IMR-90 (cell line): ENCODE measurements at regions not wholly inside any gene's neighbourhood (a gene's known extent, or its start where the extent isn't known, plus 50 kb on each side); places are given as distances from the start of the nearest gene placed in this dataset.

Source experiments
- ATAC-seq: fragments of 200-7000 bp; cut with Tn5 transposase; 2 replicates; pipeline ENCODE4 v1.9.1; 2020; ENCODE audit warnings: low read depth, mild to moderate bottlenecking, moderate library complexity
- BruUV-seq: library from RNA; stranded (reverse); fragments of 400-500 nt; replicated peaks from 2 replicates; lab custom pipeline; 2021; lab: Mats Ljungman, UMichigan
- CTCF ChIA-PET: fragments of 300-600 bp; formaldehyde crosslinking; extraction: SDS; loops from one replicate; lab custom pipeline; 2021; ENCODE audit warnings: antibody characterized with exemption; lab: Yijun Ruan, JAX
- POLR2A ChIA-PET: fragments of 300-600 bp; sonication (Branson Sonifier 250); formaldehyde crosslinking; loops from one replicate; lab custom pipeline; 2022; ENCODE audit warnings: antibody characterized with exemption; ENCODE audit not compliant: unreplicated experiment; lab: Charles Lee
- DNase-seq: peaks from one replicate; pipeline ENCODE4 v3.0.0; 2013
- H2AFZ ChIP-seq: replicated peaks from 2 replicates; pipeline ENCODE3; 2013; ENCODE audit warnings: low read length, mild to moderate bottlenecking; ENCODE audit not compliant: poor library complexity
- H2AK5ac ChIP-seq: 2 replicates; pipeline ENCODE4 v1.6.1; 2013; ENCODE audit warnings: low read depth, low read length, inconsistent platforms
- H2AK9ac ChIP-seq: replicated peaks from 2 replicates; pipeline ENCODE3; 2013; ENCODE audit warnings: mild to moderate bottlenecking, low read depth, low read length, moderate library complexity; ENCODE audit not compliant: poor library complexity
- H2BK120ac ChIP-seq: 2 replicates; pipeline ENCODE4 v1.6.1; 2013; ENCODE audit warnings: low read depth, low read length, inconsistent platforms
- H2BK15ac ChIP-seq: 3 replicates; pipeline ENCODE4 v1.6.1; 2013; ENCODE audit warnings: low read depth, low read length, inconsistent platforms
- H2BK20ac ChIP-seq: 2 replicates; pipeline ENCODE4 v1.6.1; 2013; ENCODE audit warnings: low read depth, mild to moderate bottlenecking, inconsistent platforms, low read length, moderate library complexity
- H2BK5ac ChIP-seq: 2 replicates; pipeline ENCODE4 v1.6.1; 2013; ENCODE audit warnings: mild to moderate bottlenecking, low read depth, low read length, inconsistent platforms; ENCODE audit not compliant: poor library complexity, severe bottlenecking
- H3K14ac ChIP-seq: replicated peaks from 2 replicates; pipeline ENCODE4 v1.6.1; 2013; ENCODE audit warnings: low read depth, low read length, inconsistent platforms
- H3K18ac ChIP-seq: 2 replicates; pipeline ENCODE4 v1.6.1; 2013; ENCODE audit warnings: low read depth, low read length, control low read depth
- H3K23ac ChIP-seq: 2 replicates; pipeline ENCODE4 v1.6.1; 2013; ENCODE audit warnings: low read depth, low read length, inconsistent platforms
- H3K27ac ChIP-seq: 2 replicates; pipeline ENCODE4 v1.5.1; 2013; ENCODE audit warnings: mild to moderate bottlenecking, control low read depth, low read length; ENCODE audit not compliant: insufficient read depth
- H3K27me3 ChIP-seq: 2 replicates; pipeline ENCODE4 v1.6.1; 2013; ENCODE audit warnings: low read length; ENCODE audit not compliant: control insufficient read depth, insufficient read depth
- H3K36me3 ChIP-seq: 2 replicates; pipeline ENCODE4 v1.6.1; 2013; ENCODE audit warnings: low read length, mixed read lengths; ENCODE audit not compliant: control insufficient read depth, insufficient read depth
- H3K4ac ChIP-seq: 2 replicates; pipeline ENCODE4 v1.6.1; 2013; ENCODE audit warnings: low read depth, low read length, inconsistent platforms
- H3K4me1 ChIP-seq: 2 replicates; pipeline ENCODE4 v1.6.1; 2013; ENCODE audit warnings: low read length, mixed read lengths; ENCODE audit not compliant: control insufficient read depth, insufficient read depth
- H3K4me2 ChIP-seq: 2 replicates; pipeline ENCODE4 v1.6.1; 2013; ENCODE audit warnings: low read depth, mild to moderate bottlenecking, control low read depth, low read length, moderate library complexity
- H3K4me3 ChIP-seq: 2 replicates; pipeline ENCODE4 v1.5.1; 2013; ENCODE audit warnings: low read depth, mild to moderate bottlenecking, control low read depth, low read length, moderate library complexity; ENCODE audit not compliant: insufficient read depth
- H3K56ac ChIP-seq: 2 replicates; pipeline ENCODE4 v1.6.1; 2013; ENCODE audit warnings: low read length, inconsistent platforms; ENCODE audit not compliant: insufficient read depth; ENCODE audit errors: extremely low read depth
- H3K79me1 ChIP-seq, 2 experiments: 2 replicates each; pipeline ENCODE4 v1.6.1; 2013; ENCODE audit warnings: low read length in 2 of 2, inconsistent platforms in 1 of 2, low read depth in 1 of 2
- H3K9ac ChIP-seq: 2 replicates; pipeline ENCODE4 v1.6.1; 2013; ENCODE audit warnings: low read depth, low read length, control low read depth
- H3K9me1 ChIP-seq: 2 replicates; pipeline ENCODE4 v1.6.1; 2013; ENCODE audit warnings: low read length, inconsistent platforms; ENCODE audit not compliant: insufficient read depth
- H3K9me3 ChIP-seq: 2 replicates; pipeline ENCODE4 v1.6.1; 2013; ENCODE audit warnings: low read length; ENCODE audit not compliant: control insufficient read depth, insufficient read depth
- H4K20me1 ChIP-seq: 2 replicates; pipeline ENCODE4 v1.6.1; 2013; ENCODE audit warnings: low read length, inconsistent platforms; ENCODE audit not compliant: insufficient read depth
- H4K5ac ChIP-seq: 2 replicates; pipeline ENCODE4 v1.6.1; 2013; ENCODE audit warnings: mild to moderate bottlenecking, low read depth, low read length, control low read depth
- H4K8ac ChIP-seq, 2 experiments: 2 replicates each; pipeline ENCODE4 v1.6.1; 2013; ENCODE audit warnings: low read depth in 2 of 2, low read length in 2 of 2, control low read depth in 1 of 2, inconsistent platforms in 1 of 2
- H4K91ac ChIP-seq: 2 replicates; pipeline ENCODE4 v1.6.1; 2013; ENCODE audit warnings: low read depth, low read length, inconsistent platforms; ENCODE audit not compliant: insufficient read depth
- RAD21 ChIP-seq: IDR thresholded peaks from 2 replicates; pipeline ENCODE4 v1.6.1; 2012; ENCODE audit warnings: low read length, improper control_type of control experiment
- WGBS, 2 experiments: methylation state at CpG; one replicate each; pipeline versions ENCODE4 v1.1.5 to v1.1.7; 2013; ENCODE audit warnings: missing lambda C conversion rate in 2 of 2; ENCODE audit not compliant: insufficient read length in 1 of 2; ENCODE audit errors: extremely low coverage in 2 of 2; 5-methylcytosine and 5-hydroxymethylcytosine counted together
- dilution Hi-C: fragments of 300-500 bp; cut with HindIII; formaldehyde crosslinking; loops from one replicate; pipeline ENCODE4 v1.14.3; 2018; ENCODE audit warnings: low sequenced_read_pairs; ENCODE audit not compliant: unreplicated experiment
- in situ Hi-C: fragments of 300-500 bp; cut with MboI; formaldehyde crosslinking; loops from 3 replicates; pipeline ENCODE4 v1.14.3; 2019; ENCODE audit warnings: low sequenced_read_pairs, inconsistent platforms, mixed read lengths
- intact Hi-C: fragments of 100-400 bp; cut with micrococcal nuclease; formaldehyde crosslinking; loops from 2 replicates; pipeline ENCODE4 v1.10.0; 2022

- Histone ChIP-seq H3K18ac (no peak overlapping the region), H4K20me1 (no peaks in the 10 kb centered on the region), H3K4me2 (no peak overlapping the region), H2BK120ac (no peak overlapping the region), H3K9me3 (peaks cover 4% of the 10 kb centered on the region; the same call in 1 of the 2 replicates), H3K79me1 (no peaks in the 10 kb centered on the region), H3K23ac (no peak overlapping the region), H4K91ac (no peak overlapping the region), H2BK15ac (no peak overlapping the region), H3K4me1 (no peaks in the 10 kb centered on the region), H3K14ac (no peak overlapping the region), H3K27ac (no peak overlapping the region), H2AK5ac (no peak overlapping the region), H2AK9ac (no peak overlapping the region), H3K9me1 (no peaks in the 10 kb centered on the region), H3K4ac (no peak overlapping the region), H4K8ac (no peak overlapping the region), H2BK5ac (no peak overlapping the region), H2AFZ (no peak overlapping the region), H3K36me3 (no peaks in the 10 kb centered on the region), H3K27me3 (no peaks in the 10 kb centered on the region), H3K4me3 (no peak overlapping the region), H3K56ac (no peak overlapping the region), H2BK20ac (no peak overlapping the region), H4K5ac (no peak overlapping the region), H3K9ac (no peak overlapping the region)
- no peak for ATAC-seq
- no peak for TF ChIP-seq RAD21
- dilution Hi-C loops (no loop called here), in situ Hi-C loops (no loop called here), intact Hi-C loops (no loop called here)
- BruUV-seq, result no TSS peak
- no peak for DNase-seq
- no CpG with 5 or more reads among the region's 1 CpG for WGBS, 2 experiments
- POLR2A ChIA-PET, result no interaction called here
- CTCF ChIA-PET, result no interaction called here
Measured at GRCh38 chr21:17197996-17198395, 314.8 kb upstream of the CXADR start.
